ENCODE measurements at regions not wholly inside any gene's neighbourhood (a gene's known extent, or its start where the extent isn't known, plus 50 kb on each side); places are given as distances from the start of the nearest gene placed in this dataset.

DNA sequence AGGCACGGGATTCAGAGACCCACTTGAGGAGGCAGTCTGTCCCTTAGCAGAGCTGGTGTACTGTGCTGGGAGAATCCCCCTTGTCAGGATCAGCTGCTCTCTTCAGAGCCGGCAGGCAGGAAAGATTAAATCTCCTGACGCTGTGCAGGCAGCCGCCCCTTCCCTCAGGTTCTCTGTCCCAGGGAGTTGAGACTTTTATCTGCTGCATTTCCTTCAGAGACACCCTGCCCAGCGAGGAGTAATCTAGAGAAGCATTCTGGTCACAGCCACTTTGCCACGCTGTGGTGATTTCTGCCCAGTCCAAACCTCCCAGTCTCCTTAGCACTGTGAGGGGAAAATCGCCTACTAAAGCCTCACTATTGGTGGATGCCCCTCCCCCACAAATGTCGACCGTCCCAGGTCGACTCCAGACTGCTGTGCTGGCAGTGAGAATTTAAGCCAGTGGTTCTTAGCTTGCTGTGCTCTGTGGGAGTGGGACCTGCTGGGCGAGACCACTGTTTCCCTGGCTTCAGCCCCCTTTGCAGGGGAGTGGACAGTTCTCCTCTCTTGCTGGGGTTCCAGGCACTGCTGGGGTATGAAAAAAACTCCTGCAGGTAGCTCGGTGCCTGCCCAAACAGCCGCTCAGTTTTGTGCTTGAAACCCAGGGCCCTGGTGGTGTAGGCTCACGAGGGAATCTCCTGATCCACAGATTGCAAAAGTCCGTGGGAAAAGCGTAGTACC, 265.4 kb downstream of the ZWINT start:
- no peak overlapping the region for H3K27ac ChIP-seq (ENCODE audit: low read depth, low read length)
- no peak overlapping the region for H3K56ac ChIP-seq (replicated peaks; ENCODE audit: insufficient read length, low read depth, low read length)
- no peak overlapping the region for H3K4ac ChIP-seq (replicated peaks; ENCODE audit: insufficient read length, low read depth, low read length)
- DNase-seq (ENCODE audit: low read depth in 1 of 2, low spot score in 2 of 2): no peak
- H3K4me3 ChIP-seq (ENCODE audit: extremely low read depth in 1 of 4, insufficient read depth in 2 of 4, low read depth in 3 of 4, low read length in 4 of 4): no peak overlapping the region
- H3K79me2 ChIP-seq (ENCODE audit: control insufficient read depth in 1 of 2, insufficient read depth in 2 of 2, low read length in 2 of 2): no peaks in the 10 kb centered on the region
- H4K20me1 ChIP-seq (replicated peaks in 1 of 2; ENCODE audit: control insufficient read depth in 1 of 2, insufficient read depth in 2 of 2, low read length in 2 of 2): no peaks in the 10 kb centered on the region
- ChIA-PET CTCF (ENCODE audit: partially characterized antibody) (interaction anchor here (0.9 to 1.5 kb wide), 2 partner anchors 10 to 12 kb away, joined by 3 read pairs; no protein-coding TSS in a partner anchor), POLR2A (ENCODE audit: partially characterized antibody) (interaction anchor here (0.5 kb wide), 1 partner anchor 726 kb away, joined by 3 read pairs; no protein-coding TSS in a partner anchor)
- no peak overlapping the region for H2BK120ac ChIP-seq (replicated peaks; ENCODE audit: low read depth, low read length)
- peaks cover 0 to 4% (median 0%) of the 10 kb centered on the region in 4 experiments; a peak in 3 of 7 replicates for H3K4me1 ChIP-seq (replicated peaks in 1 of 4; ENCODE audit: control insufficient read depth in 3 of 4, insufficient read depth in 4 of 4, low read length in 3 of 4)
- peaks cover 0 to 5% of the 10 kb centered on the region in 2 experiments; a peak in 2 of 4 replicates for H3K9me3 ChIP-seq (ENCODE audit: insufficient read depth in 2 of 2, low read depth in 1 of 2, low read length in 1 of 2)
- H3K23ac ChIP-seq (ENCODE audit: insufficient read length): no peak overlapping the region
- H2BK12ac ChIP-seq (ENCODE audit: low read depth, low read length): no peak overlapping the region
- H2BK15ac ChIP-seq (ENCODE audit: low read length): peak overlapping the region; percentile 61; the same call in 1 of the 2 replicates
- H4K8ac ChIP-seq (ENCODE audit: extremely low read depth, insufficient read depth, low read length): peak overlapping the region; percentile 80
- no peak overlapping the region for H4K5ac ChIP-seq (ENCODE audit: insufficient read length, low read depth, low read length)
- no peak overlapping the region; the same call in 1 of the 2 replicates for H2BK20ac ChIP-seq (ENCODE audit: low read length)
- no peak overlapping the region; the same call in 1 of the 2 replicates for H3K18ac ChIP-seq (ENCODE audit: extremely low read depth, low read length)
- H3K4me2 ChIP-seq (ENCODE audit: insufficient read depth in 1 of 2, low read depth in 2 of 2, low read length in 2 of 2): peak overlapping the region; percentile 33 to 34; a peak in 1 of 4 replicates
- no peak overlapping the region for H2BK5ac ChIP-seq (ENCODE audit: low read depth, low read length)
- WGBS, 2 experiments (ENCODE audit: extremely low coverage in 1 of 2, insufficient coverage in 1 of 2, insufficient read length in 1 of 2, insufficient replicate concordance in 2 of 2, low coverage in 1 of 2, low lambda C conversion rate in 2 of 2, missing lambda C conversion rate in 1 of 2): 87% methylated on average over 16 of the region's 16 CpGs; no CpG with 5 or more reads in 1 of the 2 experiments
- no peaks in the 10 kb centered on the region for H3K79me1 ChIP-seq (ENCODE audit: low read depth, low read length)
- TF ChIP-seq GABPA (IDR thresholded peaks at IDR 0.05; ENCODE audit: borderline replicate concordance, insufficient read depth, low read length): no peak
- peak; percentile 18 for TF ChIP-seq ASH2L (IDR thresholded peaks at IDR 0.05; ENCODE audit: low read length)
- TF ChIP-seq CREB1 (IDR thresholded peaks at IDR 0.05): no peak
- no peak for TF ChIP-seq SP1 (IDR thresholded peaks at IDR 0.05; ENCODE audit: low read depth, low read length)
- no peak for TF ChIP-seq RFX5 (IDR thresholded peaks at IDR 0.05; ENCODE audit: borderline replicate concordance, low read depth, low read length)
- TF ChIP-seq CHD1 (IDR thresholded peaks at IDR 0.05; ENCODE audit: low read depth, low read length): no peak
- no peak for TF ChIP-seq KDM1A (IDR thresholded peaks at IDR 0.05; ENCODE audit: borderline replicate concordance, low read length)
- H4K91ac ChIP-seq (replicated peaks; ENCODE audit: insufficient read length, low read length): no peak overlapping the region
- no peaks in the 10 kb centered on the region for H3K36me3 ChIP-seq (ENCODE audit: control insufficient read depth in 2 of 4, insufficient read depth in 4 of 4, low read length in 3 of 4)
- H3K9ac ChIP-seq (replicated peaks in 1 of 4; ENCODE audit: extremely low read depth in 1 of 4, low read depth in 3 of 4, low read length in 3 of 4): peak overlapping the region in 1 of 4 experiments; percentile 11; a peak in 1 of 7 replicates
- no peak overlapping the region for H3K14ac ChIP-seq (ENCODE audit: insufficient read length)
- FAIRE-seq: no peak
- H3K27me3 ChIP-seq (replicated peaks in 1 of 4; ENCODE audit: control insufficient read depth in 3 of 4, extremely low read depth in 1 of 4, insufficient read depth in 3 of 4, low read length in 3 of 4): no peaks in the 10 kb centered on the region
- H2AFZ ChIP-seq (ENCODE audit: low read length): peak overlapping the region; percentile 97
- H3K23me2 ChIP-seq (ENCODE audit: low read depth, low read length): no peaks in the 10 kb centered on the region
- no peak overlapping the region for H2AK5ac ChIP-seq (ENCODE audit: low read depth, low read length)

Measured in H1 (cell line).